ENCODE measurements at regions not wholly inside any gene's neighbourhood (a gene's known extent, or its start where the extent isn't known, plus 50 kb on each side); places are given as distances from the start of the nearest gene placed in this dataset.

- no peak for DNase-seq (ENCODE audit: low read depth)
These were observed 137.7 kb upstream of the APCDD1 start for GRCh38 chr18:10316778-10317177.

- DNase-seq (ENCODE audit: low read depth) = no peak
These were observed 136.4 kb upstream of the APCDD1 start for GRCh38 chr18:10317864-10318690.

DNA sequence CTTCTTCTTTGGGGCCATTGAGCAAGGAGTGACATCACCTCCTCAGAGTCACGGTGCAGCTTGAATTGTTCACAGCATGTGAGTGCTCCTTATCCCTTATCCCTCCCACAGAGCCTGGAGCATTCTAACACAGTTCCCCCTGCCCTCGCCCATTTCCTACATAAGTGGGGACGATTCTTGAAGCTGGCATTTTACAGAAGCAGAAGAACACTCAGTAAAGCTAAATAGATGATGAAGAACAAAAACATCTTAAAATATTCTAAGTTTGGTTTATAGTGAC is 135.8 kb upstream of the APCDD1 start:
- no peak for DNase-seq (ENCODE audit: low read depth)

DNA sequence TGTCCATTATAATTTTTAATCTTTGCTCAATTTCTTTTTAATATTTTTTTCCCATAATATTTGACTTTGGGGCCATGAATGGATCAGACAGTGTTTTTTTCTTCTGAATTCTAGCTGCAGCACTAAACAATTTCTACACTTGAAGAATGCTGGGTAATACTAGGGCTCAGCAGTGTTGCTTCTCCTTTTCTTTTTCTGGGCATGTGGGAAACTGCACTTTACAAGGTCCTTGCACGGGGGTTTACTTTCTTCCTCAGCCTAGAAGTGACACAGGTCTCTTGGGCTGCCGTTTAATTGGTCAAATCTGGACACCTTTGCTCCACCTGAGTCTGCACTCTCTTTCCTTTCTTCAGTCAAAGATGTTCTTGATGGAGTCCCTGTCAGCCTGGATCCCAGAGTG is 135.4 kb upstream of the APCDD1 start:
- DNase-seq (ENCODE audit: low read depth) = no peak

- DNase-seq (ENCODE audit: low read depth) = no peak
These were observed 134.4 kb upstream of the APCDD1 start for GRCh38 chr18:10319914-10320600.

DNA sequence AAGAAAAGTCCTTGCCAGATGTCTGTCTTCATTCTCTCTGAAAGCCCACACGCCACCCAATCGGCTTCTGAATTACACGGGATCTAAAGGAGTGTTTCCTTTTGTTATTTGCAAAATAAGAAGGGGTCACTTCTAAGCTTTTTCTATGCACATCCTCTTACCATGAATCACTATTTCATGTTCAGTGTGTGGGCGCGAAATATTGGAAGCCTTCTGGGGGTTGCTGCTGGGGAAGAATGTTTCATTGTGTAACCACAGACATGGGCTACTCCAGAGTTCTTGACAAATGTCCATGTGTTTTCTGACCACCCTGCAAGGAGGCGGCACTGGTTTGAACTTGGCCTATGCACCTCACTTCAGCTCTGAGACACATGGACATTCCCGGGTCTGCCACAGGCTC is 133.6 kb upstream of the APCDD1 start:
- no peak for DNase-seq (ENCODE audit: low read depth)

GRCh38 chr18:10321576-10321975 is 132.9 kb upstream of the APCDD1 start:
- no peak for DNase-seq (ENCODE audit: low read depth)

GRCh38 chr18:10322004-10322403 is 132.4 kb upstream of the APCDD1 start:
- DNase-seq (ENCODE audit: low read depth) = no peak

DNA sequence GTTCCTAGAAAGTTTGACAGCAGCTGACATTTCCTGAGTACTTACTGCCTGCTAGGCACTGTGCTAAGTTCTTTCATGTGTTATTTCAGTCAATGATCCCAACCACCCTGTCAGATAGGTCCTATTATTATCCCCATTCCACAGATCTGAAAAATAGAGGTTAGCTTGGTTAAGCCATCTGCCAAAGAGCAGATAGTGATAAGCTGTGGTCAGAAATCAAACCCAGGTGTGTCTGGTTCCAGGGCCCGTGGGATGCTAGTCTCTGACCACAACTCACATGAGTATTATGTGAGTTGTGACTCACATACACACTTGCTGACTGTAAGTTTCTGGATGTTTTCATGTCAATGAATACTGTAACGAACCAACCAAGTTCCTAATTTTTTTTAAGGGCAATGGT is 132.0 kb upstream of the APCDD1 start:
- DNase-seq (ENCODE audit: low read depth) = no peak

DNA sequence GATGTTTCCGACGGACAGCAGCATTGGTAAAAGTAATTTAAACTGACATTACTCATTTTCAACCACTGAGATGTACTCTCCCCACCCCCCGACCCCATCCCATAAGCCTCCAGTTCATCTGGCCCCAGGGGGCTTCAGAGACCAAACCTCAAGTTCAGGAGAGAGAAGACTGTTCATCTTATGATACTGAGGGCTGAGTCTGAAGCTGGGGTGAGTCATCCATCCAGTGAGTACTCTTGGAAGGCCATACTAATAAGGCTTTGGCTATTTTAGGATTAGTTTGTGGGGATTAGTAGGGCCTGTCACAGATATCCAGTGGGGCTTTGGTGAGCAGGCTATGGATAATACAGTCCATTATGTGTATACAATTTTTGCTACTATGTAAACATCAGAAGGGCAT is 125.3 kb upstream of the APCDD1 start:
- no peak for DNase-seq (ENCODE audit: low read depth)

GRCh38 chr18:10330428-10330827 is 124.0 kb upstream of the APCDD1 start:
- DNase-seq (ENCODE audit: low read depth) = no peak

DNA sequence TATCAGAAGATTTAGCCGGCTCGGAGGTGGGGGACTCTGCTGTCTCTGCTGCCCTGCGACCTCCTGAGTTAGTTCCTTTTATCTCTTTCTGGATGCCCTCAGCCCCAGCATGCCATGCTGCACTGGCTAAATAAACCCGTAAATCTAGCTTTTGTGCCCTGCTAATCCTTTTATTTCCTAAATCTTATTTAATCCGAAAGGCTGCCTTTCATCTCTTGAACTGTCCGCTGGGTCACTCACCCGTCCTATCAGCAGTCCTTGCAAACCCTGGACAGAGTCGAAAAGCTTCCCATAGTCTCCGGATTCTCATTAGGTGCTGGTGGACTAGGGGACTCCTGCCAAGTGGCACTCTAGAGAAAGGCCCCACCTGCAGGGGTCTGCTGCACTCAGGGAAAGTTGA is 122.0 kb upstream of the APCDD1 start:
- DNase-seq (ENCODE audit: low read depth) = no peak

DNA sequence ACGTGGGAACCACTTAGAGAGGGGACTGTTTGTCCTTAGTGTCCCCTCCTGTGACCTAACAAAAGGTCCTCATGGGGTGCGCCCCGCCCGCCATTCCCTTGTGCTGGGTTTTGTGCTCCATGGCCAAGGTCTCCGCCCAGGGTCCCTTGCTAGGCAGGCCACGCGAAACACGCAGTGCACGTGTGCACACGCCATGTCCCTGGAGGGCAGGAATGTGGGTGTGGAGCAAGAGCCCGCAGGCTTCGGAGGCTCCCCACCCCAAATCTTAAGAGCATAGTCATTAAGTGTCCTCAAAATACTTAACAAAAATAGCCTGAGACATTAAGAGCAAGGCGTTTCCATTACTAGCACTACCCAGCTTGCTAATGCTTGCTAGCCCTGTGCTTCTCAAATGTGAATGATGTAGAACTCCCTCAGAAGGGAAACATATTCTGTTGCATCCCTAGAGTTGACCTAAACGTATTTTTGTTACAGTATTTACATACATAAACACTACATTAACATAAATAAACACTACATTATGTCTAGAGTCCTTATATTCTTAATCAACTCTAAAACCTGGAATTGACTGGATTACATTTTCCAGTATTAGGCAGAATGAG is 117.6 kb upstream of the APCDD1 start:
- no peak for DNase-seq (ENCODE audit: low read depth)

DNA sequence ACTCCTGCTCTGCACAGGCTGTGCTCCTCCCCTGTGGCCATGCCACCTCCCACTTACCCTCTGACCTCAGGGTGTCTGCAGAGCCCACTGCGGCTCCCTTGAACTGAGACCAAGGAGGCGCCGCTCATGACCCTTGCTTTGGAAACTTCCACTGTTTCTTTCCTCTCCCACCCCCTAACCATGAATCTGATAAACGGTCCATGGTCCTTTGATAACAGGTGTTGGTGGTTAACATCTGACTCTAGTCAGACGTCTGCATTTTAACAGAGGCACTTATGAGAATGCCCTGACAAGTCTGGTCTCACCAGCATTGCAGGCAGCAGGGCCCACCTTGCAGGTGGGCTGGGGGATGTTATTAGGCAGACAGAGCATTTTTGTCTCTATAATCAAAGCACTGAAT is 113.6 kb upstream of the APCDD1 start:
- DNase-seq (ENCODE audit: low read depth) = no peak

DNA sequence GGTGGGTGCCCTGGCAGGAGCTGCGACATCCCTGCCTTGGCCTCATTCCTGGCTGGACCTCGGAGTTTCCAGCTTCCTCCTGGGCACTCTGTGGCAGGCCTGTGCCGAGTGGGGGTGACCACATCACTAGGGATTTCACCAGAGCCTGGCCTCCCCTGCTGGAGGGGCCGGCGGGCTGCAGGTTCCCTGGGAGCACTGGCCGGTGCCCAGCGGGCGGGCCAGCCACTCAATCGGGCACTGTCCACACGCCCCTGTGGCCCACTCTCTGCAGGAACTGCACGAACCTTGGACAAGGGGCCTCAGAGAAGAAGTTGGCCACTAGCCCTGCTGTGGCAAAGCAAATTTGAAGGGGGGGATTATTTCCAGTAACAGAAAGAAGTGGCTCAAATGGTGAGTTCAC is 110.7 kb upstream of the APCDD1 start:
- DNase-seq (ENCODE audit: low read depth) = no peak

GRCh38 chr18:10346749-10347415 is 107.6 kb upstream of the APCDD1 start:
- no peak for DNase-seq (ENCODE audit: low read depth)

GRCh38 chr18:10349561-10349960 is 104.9 kb upstream of the APCDD1 start:
- no peak for DNase-seq (ENCODE audit: low read depth)

GRCh38 chr18:10350661-10351060 is 103.8 kb upstream of the APCDD1 start:
- no peak for DNase-seq (ENCODE audit: low read depth)

GRCh38 chr18:10351219-10351818 is 103.1 kb upstream of the APCDD1 start:
- DNase-seq (ENCODE audit: low read depth) = no peak

DNA sequence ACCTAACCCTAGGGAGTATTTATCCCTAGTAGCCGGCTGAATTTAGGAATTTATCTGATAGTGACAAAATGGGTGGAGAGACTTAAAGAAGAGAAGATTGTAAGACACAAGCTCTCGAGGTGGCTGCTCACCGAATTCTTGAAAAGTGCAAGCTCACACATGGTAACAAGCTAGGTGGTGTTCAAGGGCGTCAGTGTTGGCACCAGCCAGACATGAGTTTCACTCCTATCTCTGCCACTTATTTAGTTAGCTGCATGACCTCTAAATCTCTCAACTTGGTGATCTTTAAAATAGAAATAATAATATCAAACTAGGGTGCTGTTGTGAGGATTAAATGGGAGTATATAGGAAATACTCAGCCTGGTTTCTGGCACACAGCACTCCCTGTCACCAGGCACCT is 102.6 kb upstream of the APCDD1 start:
- no peak for DNase-seq (ENCODE audit: low read depth)

DNA sequence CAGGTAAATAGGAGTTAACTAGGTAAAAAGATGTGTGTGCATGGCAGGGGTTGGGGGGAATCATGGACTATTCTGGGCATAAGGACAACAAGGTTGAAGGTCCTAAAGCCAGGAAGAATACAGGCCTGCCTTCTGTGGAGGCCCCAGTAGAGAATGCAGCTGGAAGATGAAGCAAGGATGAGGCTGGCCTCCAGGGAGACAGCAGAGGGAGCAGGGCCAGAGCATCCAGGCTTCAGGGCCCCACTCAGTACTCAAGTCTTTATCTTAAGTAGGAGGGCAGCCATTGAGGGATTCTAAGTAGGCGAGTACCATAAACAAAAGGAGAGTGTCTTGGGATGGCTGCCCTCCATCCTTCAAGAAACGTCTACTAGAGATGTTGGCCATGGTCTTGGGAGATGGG is 101.8 kb upstream of the APCDD1 start:
- no peak for DNase-seq (ENCODE audit: low read depth)

DNA sequence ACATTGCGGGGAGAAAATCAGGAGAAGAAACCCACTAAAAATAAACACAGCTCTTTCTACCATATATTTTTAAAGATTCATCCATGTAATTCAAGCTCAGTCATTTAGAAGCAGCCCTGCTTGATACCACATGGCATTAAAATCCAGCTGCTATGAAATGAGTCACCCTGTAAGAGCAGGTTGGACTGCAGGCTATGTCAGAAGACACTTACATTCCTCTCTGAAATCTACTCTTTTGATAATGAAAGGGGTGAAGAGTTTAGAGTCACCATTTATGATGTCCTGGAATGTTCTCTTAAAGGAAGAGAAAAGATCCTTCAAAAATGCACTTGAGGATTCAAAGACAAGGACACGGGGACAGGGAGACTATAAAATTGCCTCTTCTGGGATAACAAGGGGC is 100.6 kb upstream of the APCDD1 start:
- no peak for DNase-seq (ENCODE audit: low read depth)
